ENCODE measurements at regions not wholly inside any gene's neighbourhood (a gene's known extent, or its start where the extent isn't known, plus 50 kb on each side); places are given as distances from the start of the nearest gene placed in this dataset.

GRCh38 chrX:45773572-45773971 is 572.9 kb upstream of the DIPK2B start:
- ChIA-PET POLR2A (interaction anchor here (0.6 kb wide), 1 partner anchor 68 kb away, joined by 12 read pairs; no protein-coding TSS in a partner anchor), CTCF (no interaction called here)
- TF ChIP-seq SIN3A (IDR thresholded peaks at IDR 0.05; ENCODE audit: borderline replicate concordance, insufficient read depth, low read depth, low read length) (no peak), TCF7L2 (IDR thresholded peaks at IDR 0.05; ENCODE audit: low read depth, low read length) (no peak), CTCF (IDR thresholded peaks at IDR 0.05) (no peak), POLR2AphosphoS5 (IDR thresholded peaks at IDR 0.05; ENCODE audit: low read depth, low read length) (no peak), REST (IDR thresholded peaks at IDR 0.05; ENCODE audit: insufficient read depth in 1 of 2, low read depth in 2 of 2, low read length in 1 of 2) (no peak)
- peaks cover 46% of the 10 kb centered on the region for H3K4me1 ChIP-seq (ENCODE audit: control insufficient read depth, insufficient read depth, low read length)
- no peaks in the 10 kb centered on the region for H3K27me3 ChIP-seq (ENCODE audit: control insufficient read depth, insufficient read depth, low read length)
- H3K36me3 ChIP-seq (ENCODE audit: control insufficient read depth, insufficient read depth, low read length), result no peaks in the 10 kb centered on the region
- peak overlapping the region; percentile 94 for H3K27ac ChIP-seq (ENCODE audit: low read length)
- DNase-seq (ENCODE audit: low read depth, low spot score) (no peak), ATAC-seq (no peak)
- no TSS peak for BruUV-seq (replicated peaks)
- H3K9me3 ChIP-seq (ENCODE audit: control insufficient read depth, insufficient read depth, low read depth, low read length), result no peaks in the 10 kb centered on the region
- intact Hi-C loops (cut with micrococcal nuclease; ENCODE audit: unreplicated experiment) (no loop called here), in situ Hi-C loops (cut with HindIII; ENCODE audit: low pct_unique_long_range_greater_than_20kb, low sequenced_read_pairs) (no loop called here)
- H3K4me3 ChIP-seq (ENCODE audit: low read depth in 2 of 2, low read length in 2 of 2), result peak overlapping the region in 1 of 2 experiments; percentile 43; a peak in 2 of 4 replicates

GRCh38 chrX:45771560-45772340 is 571.1 kb upstream of the DIPK2B start:
- Histone ChIP-seq H3K27me3 (ENCODE audit: control insufficient read depth, insufficient read depth, low read length) (no peaks in the 10 kb centered on the region), H3K27ac (ENCODE audit: low read length) (peak overlapping the region; percentile 94), H3K4me1 (ENCODE audit: control insufficient read depth, insufficient read depth, low read length) (peaks cover 49% of the 10 kb centered on the region), H3K9me3 (ENCODE audit: control insufficient read depth, insufficient read depth, low read depth, low read length) (no peaks in the 10 kb centered on the region), H3K36me3 (ENCODE audit: control insufficient read depth, insufficient read depth, low read length) (no peaks in the 10 kb centered on the region; the same call in 1 of the 2 replicates), H3K4me3 (ENCODE audit: low read depth in 2 of 2, low read length in 2 of 2) (peak overlapping the region; percentile 54 to 74)
- no peak for DNase-seq (ENCODE audit: low read depth, low spot score)
- POLR2A ChIA-PET, result no interaction called here
- in situ Hi-C loops (cut with HindIII; ENCODE audit: low pct_unique_long_range_greater_than_20kb, low sequenced_read_pairs) (no loop called here), intact Hi-C loops (cut with micrococcal nuclease; ENCODE audit: unreplicated experiment) (no loop called here)
- BruUV-seq (replicated peaks), result no TSS peak
- no peak for TF ChIP-seq SIN3A (IDR thresholded peaks at IDR 0.05; ENCODE audit: borderline replicate concordance, insufficient read depth, low read depth, low read length)
- TF ChIP-seq TCF7L2 (IDR thresholded peaks at IDR 0.05; ENCODE audit: low read depth, low read length), result no peak
- no peak for TF ChIP-seq REST (IDR thresholded peaks at IDR 0.05; ENCODE audit: insufficient read depth in 1 of 2, low read depth in 2 of 2, low read length in 1 of 2)
- TF ChIP-seq CTCF (IDR thresholded peaks at IDR 0.05), result no peak
- TF ChIP-seq POLR2AphosphoS5 (IDR thresholded peaks at IDR 0.05; ENCODE audit: low read depth, low read length), result no peak
- no peak for ATAC-seq
- CTCF ChIA-PET, result no interaction called here

All from Panc1 (cell line).